GM12878 (cell line): ENCODE measurements at regions not wholly inside any gene's neighbourhood (a gene's known extent, or its start where the extent isn't known, plus 50 kb on each side); places are given as distances from the start of the nearest gene placed in this dataset.

Experiments used
- PAX8 ChIP-seq: fragments of 450-650 bp; IDR thresholded peaks from 2 replicates; pipeline ENCODE4 v1.6.1; 2017; ENCODE audit warnings: mild to moderate bottlenecking, moderate library complexity
- PBX3 ChIP-seq: IDR thresholded peaks from 2 replicates; pipeline ENCODE4 v1.6.1; 2011; ENCODE audit warnings: mild to moderate bottlenecking, low read depth, low read length, moderate library complexity; ENCODE audit not compliant: insufficient replicate concordance
- SMAD1 ChIP-seq: fragments of 450-650 bp; IDR thresholded peaks from 2 replicates; pipeline ENCODE4 v1.6.1; 2018; ENCODE audit warnings: mild to moderate bottlenecking, low read depth; ENCODE audit not compliant: partially characterized antibody
- ZSCAN29 ChIP-seq: fragments of 450-650 bp; IDR thresholded peaks from 2 replicates; pipeline ENCODE4 v1.6.1; 2017; ENCODE audit warnings: mild to moderate bottlenecking, moderate library complexity
- TF ChIP-seq, protein P1 (sequence below): IDR thresholded peaks from 2 replicates; pipeline ENCODE4 v1.6.1; 2011; ENCODE audit warnings: borderline replicate concordance, low read depth, mild to moderate bottlenecking, moderate library complexity, low read length; ENCODE audit not compliant: insufficient read depth, poor library complexity, severe bottlenecking
- TF ChIP-seq, protein P2 (sequence below): fragments of 450-650 bp; IDR thresholded peaks from 2 replicates; pipeline ENCODE4 v1.6.1; 2018; ENCODE audit warnings: mild to moderate bottlenecking, low read depth, moderate library complexity; ENCODE audit not compliant: partially characterized antibody

GRCh38 chrX:46433892-46434291, 111.3 kb downstream of the ZNF674 start (continued):
- TF ChIP-seq, protein P1, sequence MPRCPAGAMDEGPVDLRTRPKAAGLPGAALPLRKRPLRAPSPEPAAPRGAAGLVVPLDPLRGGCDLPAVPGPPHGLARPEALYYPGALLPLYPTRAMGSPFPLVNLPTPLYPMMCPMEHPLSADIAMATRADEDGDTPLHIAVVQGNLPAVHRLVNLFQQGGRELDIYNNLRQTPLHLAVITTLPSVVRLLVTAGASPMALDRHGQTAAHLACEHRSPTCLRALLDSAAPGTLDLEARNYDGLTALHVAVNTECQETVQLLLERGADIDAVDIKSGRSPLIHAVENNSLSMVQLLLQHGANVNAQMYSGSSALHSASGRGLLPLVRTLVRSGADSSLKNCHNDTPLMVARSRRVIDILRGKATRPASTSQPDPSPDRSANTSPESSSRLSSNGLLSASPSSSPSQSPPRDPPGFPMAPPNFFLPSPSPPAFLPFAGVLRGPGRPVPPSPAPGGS = no peak
- no peak for TF ChIP-seq SMAD1
- TF ChIP-seq PBX3 = no peak
- TF ChIP-seq ZSCAN29 = no peak
- TF ChIP-seq, protein P2, sequence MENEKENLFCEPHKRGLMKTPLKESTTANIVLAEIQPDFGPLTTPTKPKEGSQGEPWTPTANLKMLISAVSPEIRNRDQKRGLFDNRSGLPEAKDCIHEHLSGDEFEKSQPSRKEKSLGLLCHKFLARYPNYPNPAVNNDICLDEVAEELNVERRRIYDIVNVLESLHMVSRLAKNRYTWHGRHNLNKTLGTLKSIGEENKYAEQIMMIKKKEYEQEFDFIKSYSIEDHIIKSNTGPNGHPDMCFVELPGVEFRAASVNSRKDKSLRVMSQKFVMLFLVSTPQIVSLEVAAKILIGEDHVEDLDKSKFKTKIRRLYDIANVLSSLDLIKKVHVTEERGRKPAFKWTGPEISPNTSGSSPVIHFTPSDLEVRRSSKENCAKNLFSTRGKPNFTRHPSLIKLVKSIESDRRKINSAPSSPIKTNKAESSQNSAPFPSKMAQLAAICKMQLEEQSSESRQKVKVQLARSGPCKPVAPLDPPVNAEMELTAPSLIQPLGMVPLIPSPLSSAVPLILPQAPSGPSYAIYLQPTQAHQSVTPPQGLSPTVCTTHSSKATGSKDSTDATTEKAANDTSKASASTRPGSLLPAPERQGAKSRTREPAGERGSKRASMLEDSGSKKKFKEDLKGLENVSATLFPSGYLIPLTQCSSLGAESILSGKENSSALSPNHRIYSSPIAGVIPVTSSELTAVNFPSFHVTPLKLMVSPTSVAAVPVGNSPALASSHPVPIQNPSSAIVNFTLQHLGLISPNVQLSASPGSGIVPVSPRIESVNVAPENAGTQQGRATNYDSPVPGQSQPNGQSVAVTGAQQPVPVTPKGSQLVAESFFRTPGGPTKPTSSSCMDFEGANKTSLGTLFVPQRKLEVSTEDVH = no peak
- TF ChIP-seq PAX8 = no peak
